Stimulated activated effector memory CD8-positive, alpha-beta T cell treated with anti-CD3 and anti-CD28 coated beads, Interleukin-12 subunit alpha, Interleukin-12 subunit beta, amount 100 ng/mL, for 72 hours (primary cell): ENCODE measurements at regions not wholly inside any gene's neighbourhood (a gene's known extent, or its start where the extent isn't known, plus 50 kb on each side); places are given as distances from the start of the nearest gene placed in this dataset.
A peak's percentile ranks its signal among the peaks of the same experiment; 100 is the strongest.

Experiments used
- ATAC-seq: fragments of 150-1000 bp; cut with Tn5 transposase; 2 replicates; pipeline ENCODE4 v1.10.0; 2021
- DNase-seq, 2 donors: peaks; one replicate each; pipeline ENCODE4 v3.0.0; 2021 to 2022; ENCODE audit warnings: low spot score in 2 of 2
- H3K27ac Mint-ChIP-seq: one replicate; pipeline ENCODE4 v1.8.0; 2022; ENCODE audit warnings: mild to moderate bottlenecking, mixed read lengths
- H3K36me3 Mint-ChIP-seq: one replicate; pipeline ENCODE4 v1.8.0; 2022; ENCODE audit warnings: mild to moderate bottlenecking, mixed read lengths
- H3K4me1 Mint-ChIP-seq: one replicate; pipeline ENCODE4 v1.8.0; 2022; ENCODE audit warnings: mixed read lengths
- H3K4me3 Mint-ChIP-seq: one replicate; pipeline ENCODE4 v1.8.0; 2022; ENCODE audit warnings: mild to moderate bottlenecking, mixed read lengths
- H3K9me3 Mint-ChIP-seq: one replicate; pipeline ENCODE4 v1.8.0; 2022; ENCODE audit warnings: mixed read lengths

GRCh38 chr18:77905011-77905410, 655.4 kb downstream of the GALR1 start:
- no peak overlapping the region for H3K27ac Mint-ChIP-seq
- peaks cover 2% of the 10 kb centered on the region for H3K4me1 Mint-ChIP-seq
- ATAC-seq (no peak), DNase-seq (no peak)
- no peaks in the 10 kb centered on the region for H3K9me3 Mint-ChIP-seq
- H3K36me3 Mint-ChIP-seq: no peaks in the 10 kb centered on the region
- H3K4me3 Mint-ChIP-seq: no peak overlapping the region

DNA sequence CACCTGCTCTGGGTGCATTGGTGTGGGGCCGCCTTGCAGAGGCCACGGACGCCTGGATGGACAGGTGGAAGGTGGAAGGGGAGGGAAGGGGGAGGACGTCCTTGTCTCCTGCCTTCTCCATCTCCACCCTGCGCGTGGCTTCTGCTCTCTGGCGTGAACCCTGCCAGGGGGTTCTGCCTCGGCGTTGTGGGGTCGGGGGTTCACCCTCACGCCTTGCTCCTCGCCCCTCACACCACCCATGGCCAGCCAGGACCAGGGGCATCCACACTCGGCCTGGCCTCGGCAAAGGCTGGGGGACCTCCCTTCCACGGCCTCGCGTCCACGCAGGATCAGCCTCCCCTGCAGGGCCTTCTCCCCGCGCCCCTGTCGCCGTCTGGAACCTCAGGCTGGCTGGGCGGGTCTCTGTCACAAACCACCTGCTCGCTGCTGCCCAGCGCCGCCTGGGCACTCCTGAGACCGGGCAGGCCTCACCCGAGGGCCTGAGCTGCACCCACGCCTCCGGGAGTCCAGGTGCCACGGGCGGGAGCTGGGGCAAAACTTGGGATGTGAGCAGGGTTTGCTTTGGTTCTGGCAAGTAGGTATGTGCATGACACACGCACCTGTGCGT, 655.9 kb downstream of the GALR1 start:
- Mint-ChIP-seq H3K27ac (no peak overlapping the region), H3K4me1 (no peaks in the 10 kb centered on the region), H3K36me3 (no peaks in the 10 kb centered on the region), H3K9me3 (no peaks in the 10 kb centered on the region), H3K4me3 (no peak overlapping the region)
- ATAC-seq (peak; percentile 41), DNase-seq (no peak)

- no peak for DNase-seq
- Mint-ChIP-seq H3K4me1 (no peaks in the 10 kb centered on the region), H3K9me3 (no peaks in the 10 kb centered on the region), H3K4me3 (no peak overlapping the region), H3K27ac (no peak overlapping the region), H3K36me3 (no peaks in the 10 kb centered on the region)
- peak; percentile 29 for ATAC-seq
These were observed 656.6 kb downstream of the GALR1 start for GRCh38 chr18:77906103-77906892.

DNA sequence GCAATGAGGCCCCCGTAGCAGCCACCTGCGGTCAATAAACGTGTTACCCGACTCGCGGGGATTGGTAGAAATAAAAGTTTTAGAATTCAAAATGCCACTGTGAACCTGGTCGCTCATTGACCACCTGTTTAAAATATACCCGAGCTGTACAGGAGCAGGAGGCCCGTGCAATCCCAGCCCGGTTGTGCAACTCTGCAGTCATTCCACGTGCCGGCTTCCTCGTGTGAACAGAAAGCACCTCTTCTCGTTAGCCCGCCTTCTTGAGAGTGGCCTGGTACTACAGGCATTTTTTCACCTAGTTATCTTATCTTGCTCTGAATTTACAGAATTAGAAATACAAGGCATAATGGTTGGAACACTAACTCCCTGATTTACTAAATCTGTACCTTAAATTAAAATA, 660.7 kb downstream of the GALR1 start:
- Mint-ChIP-seq H3K27ac (no peak overlapping the region), H3K9me3 (no peaks in the 10 kb centered on the region), H3K4me3 (no peak overlapping the region), H3K36me3 (no peaks in the 10 kb centered on the region), H3K4me1 (no peaks in the 10 kb centered on the region)
- no peak for DNase-seq
- no peak for ATAC-seq

DNA sequence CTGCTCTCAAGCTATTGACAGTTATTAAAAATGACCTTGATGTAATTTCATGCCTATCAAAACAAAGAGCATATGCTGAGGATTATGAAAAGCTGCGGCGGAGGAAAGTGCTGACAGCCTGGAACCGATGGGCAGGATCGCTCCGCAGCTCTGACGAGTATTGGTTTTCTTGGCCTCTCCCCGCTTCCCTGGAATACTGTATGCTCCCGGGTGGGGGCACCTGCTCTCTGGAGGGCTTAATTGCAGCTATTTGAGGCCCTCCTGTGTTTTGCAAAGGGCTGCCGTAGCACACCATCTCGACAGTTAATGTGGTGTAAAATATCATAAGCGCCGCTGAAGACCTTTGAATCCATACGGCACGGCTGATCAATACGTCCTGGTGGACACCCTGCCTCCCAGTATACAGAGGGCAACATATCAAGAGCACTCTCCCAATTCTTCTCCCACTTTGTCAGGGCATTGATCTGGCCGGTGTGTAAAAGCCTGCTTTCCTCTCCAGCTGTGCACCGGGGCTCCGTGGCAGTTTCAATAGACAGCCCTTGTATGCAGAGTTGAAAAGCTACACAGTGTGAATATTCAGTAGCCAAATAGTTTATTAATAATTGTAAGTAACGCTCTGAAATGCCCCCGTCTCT, 662.4 kb downstream of the GALR1 start:
- H3K9me3 Mint-ChIP-seq: no peaks in the 10 kb centered on the region
- ATAC-seq: no peak
- H3K36me3 Mint-ChIP-seq: no peaks in the 10 kb centered on the region
- no peaks in the 10 kb centered on the region for H3K4me1 Mint-ChIP-seq
- no peak overlapping the region for H3K4me3 Mint-ChIP-seq
- H3K27ac Mint-ChIP-seq: no peak overlapping the region
- no peak for DNase-seq

GRCh38 chr18:77918730-77919129, 669.1 kb downstream of the GALR1 start:
- no peaks in the 10 kb centered on the region for H3K36me3 Mint-ChIP-seq
- H3K4me3 Mint-ChIP-seq: no peak overlapping the region
- DNase-seq (no peak), ATAC-seq (no peak)
- H3K4me1 Mint-ChIP-seq: no peaks in the 10 kb centered on the region
- H3K9me3 Mint-ChIP-seq: no peaks in the 10 kb centered on the region
- no peak overlapping the region for H3K27ac Mint-ChIP-seq

DNA sequence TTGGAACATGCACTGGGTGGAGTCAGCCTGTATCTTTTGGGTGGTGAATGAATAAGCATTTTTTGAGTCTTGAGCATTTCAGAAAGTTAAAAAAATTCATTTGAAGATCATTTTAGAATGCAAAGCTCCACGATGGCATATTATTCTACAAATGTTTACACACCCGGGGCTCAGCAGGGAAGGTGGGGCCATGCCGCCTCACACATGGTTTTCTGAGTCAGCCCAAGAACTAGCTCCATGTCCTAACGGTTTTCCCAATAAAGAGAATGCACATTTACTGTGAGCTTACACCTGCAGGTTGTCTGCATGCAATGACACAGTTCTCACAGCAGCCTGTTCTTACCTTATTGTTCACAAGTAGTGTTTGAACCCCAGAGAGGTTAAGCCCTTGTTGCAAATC, 670.3 kb downstream of the GALR1 start:
- DNase-seq (no peak), ATAC-seq (no peak)
- Mint-ChIP-seq H3K4me1 (no peaks in the 10 kb centered on the region), H3K9me3 (no peaks in the 10 kb centered on the region), H3K27ac (no peak overlapping the region), H3K36me3 (no peaks in the 10 kb centered on the region), H3K4me3 (no peak overlapping the region)

DNA sequence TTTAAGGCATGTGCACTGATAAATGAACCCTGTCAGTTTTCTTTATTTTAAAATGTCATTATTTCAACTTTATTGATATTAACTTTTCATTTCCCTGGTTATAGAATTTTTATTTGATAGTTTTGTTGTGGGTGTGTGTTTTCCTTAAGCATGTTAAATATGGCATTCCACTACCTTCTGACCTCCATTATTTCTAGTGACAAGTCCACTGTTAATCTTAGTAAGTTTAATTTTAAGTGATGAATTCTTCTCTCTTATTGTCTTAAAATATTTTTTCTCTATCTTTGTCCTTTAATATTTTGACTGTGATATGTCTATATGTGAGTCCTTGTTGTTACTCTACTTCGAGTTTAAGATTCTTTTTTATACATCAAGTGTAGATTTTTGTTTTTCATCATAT, 685.7 kb downstream of the GALR1 start:
- Mint-ChIP-seq H3K27ac (no peak overlapping the region), H3K4me1 (no peaks in the 10 kb centered on the region), H3K9me3 (peaks cover 9% of the 10 kb centered on the region), H3K4me3 (no peak overlapping the region), H3K36me3 (no peaks in the 10 kb centered on the region)
- ATAC-seq (no peak), DNase-seq (no peak)

DNA sequence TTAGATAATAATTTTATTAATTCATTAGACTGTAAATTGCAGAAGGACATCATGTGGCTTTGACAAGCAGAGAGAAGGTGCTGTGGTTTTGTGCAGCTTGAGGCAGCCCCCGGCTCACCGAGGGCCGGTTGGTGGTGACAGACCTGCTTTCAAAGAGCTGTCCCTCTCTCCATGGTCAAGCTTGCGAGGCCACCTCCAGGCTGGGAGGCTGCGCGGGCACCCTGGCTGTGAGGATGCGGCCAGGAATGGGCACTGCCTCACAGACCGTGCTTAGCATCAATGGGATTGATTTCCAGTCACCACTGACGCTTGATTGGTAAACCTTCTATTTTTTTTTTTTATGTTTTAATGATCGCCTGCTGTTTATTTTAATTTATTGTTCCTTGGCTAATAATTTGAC, 690.9 kb downstream of the GALR1 start:
- ATAC-seq (no peak), DNase-seq (no peak)
- Mint-ChIP-seq H3K4me1 (no peaks in the 10 kb centered on the region), H3K9me3 (peaks cover 6% of the 10 kb centered on the region), H3K4me3 (no peak overlapping the region), H3K36me3 (no peaks in the 10 kb centered on the region), H3K27ac (no peak overlapping the region)

- Mint-ChIP-seq H3K36me3 (no peaks in the 10 kb centered on the region), H3K4me3 (no peak overlapping the region), H3K4me1 (no peaks in the 10 kb centered on the region), H3K27ac (no peak overlapping the region), H3K9me3 (no peaks in the 10 kb centered on the region)
- DNase-seq: no peak
- no peak for ATAC-seq
These were observed 694.9 kb downstream of the GALR1 start for GRCh38 chr18:77944533-77944932.

DNA sequence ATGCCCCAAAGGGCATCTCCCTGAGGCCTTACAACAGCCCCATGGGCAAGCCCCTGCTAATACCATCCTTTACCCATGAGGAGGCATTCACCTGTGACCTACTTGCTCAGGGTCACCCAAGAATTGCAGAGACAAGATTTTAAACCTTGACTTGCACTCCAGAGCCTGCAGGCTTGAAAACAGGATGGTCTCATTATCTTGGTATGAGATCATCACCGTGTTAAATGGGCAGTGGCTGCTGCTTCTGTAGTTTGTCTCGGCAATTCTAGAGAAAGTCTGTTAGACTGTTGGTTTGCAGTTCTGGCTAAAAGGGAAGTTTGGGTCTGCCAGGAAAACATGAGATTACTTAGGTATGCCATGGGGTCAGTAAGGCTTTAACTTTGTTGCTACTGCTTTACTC, 698.9 kb downstream of the GALR1 start:
- no peak overlapping the region for H3K4me3 Mint-ChIP-seq
- DNase-seq (no peak), ATAC-seq (peak; percentile 8)
- H3K4me1 Mint-ChIP-seq: no peaks in the 10 kb centered on the region
- H3K27ac Mint-ChIP-seq: no peak overlapping the region
- peaks cover 4% of the 10 kb centered on the region for H3K9me3 Mint-ChIP-seq
- H3K36me3 Mint-ChIP-seq: no peaks in the 10 kb centered on the region

- DNase-seq: no peak
- H3K4me3 Mint-ChIP-seq: no peak overlapping the region
These were observed 699.8 kb downstream of the GALR1 start for GRCh38 chr18:77949355-77949973.

GRCh38 chr18:77959248-77959647, 709.6 kb downstream of the GALR1 start:
- Mint-ChIP-seq H3K27ac (no peak overlapping the region), H3K4me1 (no peaks in the 10 kb centered on the region), H3K36me3 (no peaks in the 10 kb centered on the region), H3K4me3 (no peak overlapping the region), H3K9me3 (peaks cover 2% of the 10 kb centered on the region)
- DNase-seq (no peak), ATAC-seq (no peak)

More at GRCh38 chr18:77949355-77949973, 699.8 kb downstream of the GALR1 start:
- no peak for ATAC-seq
- Mint-ChIP-seq H3K9me3 (peaks cover 4% of the 10 kb centered on the region), H3K36me3 (no peaks in the 10 kb centered on the region), H3K4me1 (no peaks in the 10 kb centered on the region), H3K27ac (no peak overlapping the region)

- ATAC-seq (no peak), DNase-seq (no peak)
- Mint-ChIP-seq H3K4me1 (no peaks in the 10 kb centered on the region), H3K36me3 (no peaks in the 10 kb centered on the region), H3K27ac (no peak overlapping the region), H3K4me3 (no peak overlapping the region), H3K9me3 (peaks cover 2% of the 10 kb centered on the region)
These were observed 711.3 kb downstream of the GALR1 start for GRCh38 chr18:77960791-77961410.

DNA sequence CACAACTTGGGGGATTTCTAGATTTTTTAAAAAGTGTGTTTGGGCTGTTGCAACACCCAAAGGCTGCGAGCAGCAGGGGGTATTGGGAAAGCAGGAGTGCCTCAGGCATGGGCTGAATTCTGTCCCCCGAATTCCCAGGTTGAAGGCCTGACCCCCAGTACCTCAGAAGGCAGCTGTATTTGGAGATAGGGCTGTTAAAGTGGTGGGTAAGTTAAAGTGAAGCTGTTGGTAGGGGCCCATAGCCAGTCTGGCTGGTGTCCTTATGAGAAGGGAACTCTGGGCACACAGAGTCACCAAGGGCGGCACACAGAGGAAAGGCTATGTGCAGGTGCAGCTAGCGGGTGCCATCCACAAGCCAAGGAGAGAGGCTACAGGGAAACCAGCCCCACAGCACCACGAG, 717.4 kb downstream of the GALR1 start:
- DNase-seq (no peak), ATAC-seq (peak; percentile 9)
- Mint-ChIP-seq H3K27ac (no peak overlapping the region), H3K36me3 (no peaks in the 10 kb centered on the region), H3K4me1 (no peaks in the 10 kb centered on the region), H3K9me3 (no peaks in the 10 kb centered on the region), H3K4me3 (no peak overlapping the region)
